Neural progenitor cell (in vitro differentiated cells): ENCODE measurements at regions not wholly inside any gene's neighbourhood (a gene's known extent, or its start where the extent isn't known, plus 50 kb on each side); places are given as distances from the start of the nearest gene placed in this dataset.

Experiments
- DNase-seq: peaks from one replicate; pipeline ENCODE4 v3.0.0-alpha.2; 2016; ENCODE audit warnings: low spot score
- H2AFZ ChIP-seq: fragments of 200-600 bp; sonication (generic); replicated peaks from 2 replicates; pipeline ENCODE4 v1.6.1; 2016; ENCODE audit warnings: antibody characterized with exemption
- H3F3A ChIP-seq: fragments of 200-600 bp; sonication (generic); 2 replicates; pipeline ENCODE4 v1.6.1; 2016; ENCODE audit warnings: antibody characterized with exemption, low read depth
- H3K27ac ChIP-seq: fragments of 200-600 bp; sonication (generic); 2 replicates; pipeline ENCODE4 v1.5.1; 2016; ENCODE audit warnings: mild to moderate bottlenecking
- H3K27me3 ChIP-seq: fragments of 200-600 bp; sonication (generic); 2 replicates; pipeline ENCODE4 v1.6.1; 2016; ENCODE audit warnings: mild to moderate bottlenecking, moderate library complexity
- H3K36me3 ChIP-seq: fragments of 200-600 bp; sonication (generic); 2 replicates; pipeline ENCODE4 v1.5.1; 2016
- H3K4me1 ChIP-seq: fragments of 200-600 bp; sonication (generic); 2 replicates; pipeline ENCODE4 v1.6.1; 2016; ENCODE audit warnings: mixed run types
- H3K4me2 ChIP-seq: fragments of 200-600 bp; sonication (generic); 2 replicates; pipeline ENCODE4 v1.6.1; 2016
- H3K4me3 ChIP-seq: fragments of 200-600 bp; sonication (generic); 2 replicates; pipeline ENCODE4 v1.5.1; 2016
- H3K79me2 ChIP-seq: fragments of 200-600 bp; sonication (generic); 2 replicates; pipeline ENCODE4 v1.6.1; 2016; ENCODE audit warnings: low read depth
- H3K9ac ChIP-seq: fragments of 200-600 bp; sonication (generic); 2 replicates; pipeline ENCODE4 v1.6.1; 2016
- H3K9me3 ChIP-seq: fragments of 200-600 bp; sonication (generic); 2 replicates; pipeline ENCODE4 v1.5.1; 2016; ENCODE audit warnings: low read depth
- H4K20me1 ChIP-seq: fragments of 200-600 bp; sonication (generic); 2 replicates; pipeline ENCODE4 v1.6.1; 2016; ENCODE audit warnings: low read depth
- H3K27ac Mint-ChIP-seq: 3 replicates; pipeline ENCODE4 v1.8.0; 2021; ENCODE audit warnings: mixed read lengths
- H3K27me3 Mint-ChIP-seq: 2 replicates; pipeline ENCODE4 v1.8.0; 2022; ENCODE audit warnings: low read depth, mild to moderate bottlenecking, inconsistent platforms, moderate library complexity, mixed read lengths; ENCODE audit not compliant: insufficient read depth
- H3K36me3 Mint-ChIP-seq: 3 replicates; pipeline ENCODE4 v1.8.0; 2021; ENCODE audit warnings: mixed read lengths
- H3K4me1 Mint-ChIP-seq: 3 replicates; pipeline ENCODE4 v1.8.0; 2021; ENCODE audit warnings: mixed read lengths
- H3K4me3 Mint-ChIP-seq: 3 replicates; pipeline ENCODE4 v1.8.0; 2021; ENCODE audit warnings: mild to moderate bottlenecking, moderate library complexity, mixed read lengths
- H3K9me3 Mint-ChIP-seq: 3 replicates; pipeline ENCODE4 v1.8.0; 2020; ENCODE audit warnings: mixed read lengths
- CTCF ChIP-seq: fragments of 200-600 bp; sonication (generic); IDR thresholded peaks from 2 replicates; pipeline ENCODE4 v1.5.1; 2017; ENCODE audit warnings: antibody characterized with exemption, mild to moderate bottlenecking
- EZH2 ChIP-seq: fragments of 200-600 bp; sonication (generic); IDR thresholded peaks from 2 replicates; pipeline ENCODE4 v1.6.1; 2017; ENCODE audit warnings: antibody characterized with exemption, mild to moderate bottlenecking, moderate library complexity
- EZH2phosphoT487 ChIP-seq: fragments of 200-600 bp; sonication (generic); IDR thresholded peaks from 2 replicates; pipeline ENCODE4 v1.6.1; 2017; ENCODE audit warnings: antibody characterized with exemption

- DNase-seq, result no peak
- Mint-ChIP-seq H3K27me3 (no peaks in the 10 kb centered on the region), H3K4me1 (no peaks in the 10 kb centered on the region), H3K4me3 (no peak overlapping the region), H3K9me3 (no peaks in the 10 kb centered on the region), H3K36me3 (no peaks in the 10 kb centered on the region), H3K27ac (no peak overlapping the region)
- Histone ChIP-seq H3K4me3 (no peak overlapping the region), H3K4me1 (no peaks in the 10 kb centered on the region), H3K9me3 (no peaks in the 10 kb centered on the region), H3K79me2 (no peaks in the 10 kb centered on the region), H3K27ac (no peak overlapping the region), H3K36me3 (no peaks in the 10 kb centered on the region), H3F3A (no peaks in the 10 kb centered on the region), H3K9ac (no peak overlapping the region), H2AFZ (no peak overlapping the region), H3K27me3 (no peaks in the 10 kb centered on the region), H3K4me2 (no peak overlapping the region), H4K20me1 (no peaks in the 10 kb centered on the region)
- no peak for TF ChIP-seq EZH2
- no peak for TF ChIP-seq CTCF
- no peak for TF ChIP-seq EZH2phosphoT487
Observed at GRCh38 chr3:87335931-87336330, 59.5 kb upstream of the POU1F1 start.

GRCh38 chr3:87333393-87333892 is 57.1 kb upstream of the POU1F1 start:
- H3K4me3 Mint-ChIP-seq, result no peak overlapping the region
- Histone ChIP-seq H3K27ac (no peak overlapping the region), H3K4me1 (no peaks in the 10 kb centered on the region), H3K4me3 (no peak overlapping the region), H2AFZ (no peak overlapping the region), H4K20me1 (no peaks in the 10 kb centered on the region), H3K27me3 (no peaks in the 10 kb centered on the region), H3K9me3 (no peaks in the 10 kb centered on the region), H3K36me3 (no peaks in the 10 kb centered on the region), H3K4me2 (no peak overlapping the region), H3F3A (no peaks in the 10 kb centered on the region), H3K79me2 (no peaks in the 10 kb centered on the region), H3K9ac (no peak overlapping the region)
- no peaks in the 10 kb centered on the region for H3K4me1 Mint-ChIP-seq
- H3K9me3 Mint-ChIP-seq, result no peaks in the 10 kb centered on the region
- no peaks in the 10 kb centered on the region for H3K27me3 Mint-ChIP-seq
- H3K27ac Mint-ChIP-seq, result no peak overlapping the region
- no peaks in the 10 kb centered on the region for H3K36me3 Mint-ChIP-seq
- TF ChIP-seq CTCF (no peak), EZH2phosphoT487 (no peak), EZH2 (no peak)
- DNase-seq, result no peak

- H3K27me3 Mint-ChIP-seq, result no peaks in the 10 kb centered on the region
- no peak overlapping the region for H3K4me3 ChIP-seq
- no peaks in the 10 kb centered on the region for H3K9me3 ChIP-seq
- no peaks in the 10 kb centered on the region for H3K36me3 ChIP-seq
- TF ChIP-seq CTCF (no peak), EZH2 (no peak), EZH2phosphoT487 (no peak)
- H3K9me3 Mint-ChIP-seq, result no peaks in the 10 kb centered on the region
- no peak overlapping the region for H2AFZ ChIP-seq
- no peaks in the 10 kb centered on the region for H3K4me1 ChIP-seq
- H3K79me2 ChIP-seq, result no peaks in the 10 kb centered on the region
- H3K9ac ChIP-seq, result no peak overlapping the region
- no peaks in the 10 kb centered on the region for H3K4me1 Mint-ChIP-seq
- H3K27ac Mint-ChIP-seq, result no peak overlapping the region
- no peaks in the 10 kb centered on the region for H4K20me1 ChIP-seq
- H3F3A ChIP-seq, result no peaks in the 10 kb centered on the region
- H3K4me2 ChIP-seq, result no peak overlapping the region
- H3K27me3 ChIP-seq, result no peaks in the 10 kb centered on the region
- no peak overlapping the region for H3K27ac ChIP-seq
- H3K4me3 Mint-ChIP-seq, result no peak overlapping the region
- H3K36me3 Mint-ChIP-seq, result no peaks in the 10 kb centered on the region
- no peak for DNase-seq
Observed at GRCh38 chr3:87332789-87333188, 56.4 kb upstream of the POU1F1 start.
